Body of pancreas (tissue), 4 donors: ENCODE measurements at regions not wholly inside any gene's neighbourhood (a gene's known extent, or its start where the extent isn't known, plus 50 kb on each side); places are given as distances from the start of the nearest gene placed in this dataset.
A peak's percentile ranks its signal among the peaks of the same experiment; 100 is the strongest.

Source experiments
- ATAC-seq: fragments of 150-250 bp; one replicate; pipeline ENCODE4 v1.9.1; 2016
- DNase-seq, 4 donors: peaks; one replicate each; pipeline ENCODE4 v3.0.0-alpha.2; 2019
- H3K27ac ChIP-seq, 4 donors: fragments of 200-600 bp; sonication (generic); 1 replicate in 3 of 4; 2 replicates in 1 of 4; pipeline versions ENCODE4 v1.5.1 to v1.6.1; 2016 to 2019; ENCODE audit warnings: mild to moderate bottlenecking in 1 of 4, mixed read lengths in 1 of 4, moderate library complexity in 1 of 4
- H3K27me3 ChIP-seq, 2 donors: fragments of 200-600 bp; sonication (generic); one replicate each; pipeline ENCODE4 v1.6.0; 2016; ENCODE audit warnings: mild to moderate bottlenecking in 1 of 2
- H3K36me3 ChIP-seq, 2 donors: fragments of 200-600 bp; sonication (generic); replicated peaks in 1 of 2; 2 replicates each; pipeline ENCODE4 v1.5.1; 2016; ENCODE audit warnings: low read depth in 2 of 2; ENCODE audit not compliant: insufficient read depth in 1 of 2
- H3K4me1 ChIP-seq: fragments of 200-600 bp; sonication (generic); one replicate; pipeline ENCODE4 v1.6.0; 2016
- H3K4me3 ChIP-seq, 2 donors: fragments of 200-600 bp; sonication (generic); 1 replicate in 1 of 2; 2 replicates in 1 of 2; pipeline ENCODE4 v1.5.1; 2016 to 2019
- H3K9me3 ChIP-seq, 3 donors: fragments of 200-600 bp; sonication (generic); 1 replicate in 2 of 3; 2 replicates in 1 of 3; pipeline ENCODE4 v1.5.1; 2016
- POLR2A ChIP-seq, 3 donors: fragments of 450-650 bp; IDR thresholded peaks; one replicate each; pipeline ENCODE4 v1.6.1; 2016; ENCODE audit warnings: antibody characterized with exemption in 3 of 3, mild to moderate bottlenecking in 2 of 3
- whole genome bisulfite sequencing, 2 donors: methylation state at CpG; one replicate each; pipeline ENCODE4 v1.1.5; 2017; 5-methylcytosine and 5-hydroxymethylcytosine counted together
- intact Hi-C: fragments of 100-400 bp; cut with DNase I; formaldehyde crosslinking; loops from one replicate; pipeline ENCODE4 v1.15.1; 2023
- TF ChIP-seq, protein P1 (sequence below), 7 experiments: fragments of 450-650 bp in 4 of 7; fragments of 200-600 bp in 3 of 7; sonication (generic) in 3 of 7; IDR thresholded peaks; one replicate each; pipeline ENCODE4 v1.5.1; 2016 to 2019; ENCODE audit warnings: antibody characterized with exemption in 7 of 7

DNA sequence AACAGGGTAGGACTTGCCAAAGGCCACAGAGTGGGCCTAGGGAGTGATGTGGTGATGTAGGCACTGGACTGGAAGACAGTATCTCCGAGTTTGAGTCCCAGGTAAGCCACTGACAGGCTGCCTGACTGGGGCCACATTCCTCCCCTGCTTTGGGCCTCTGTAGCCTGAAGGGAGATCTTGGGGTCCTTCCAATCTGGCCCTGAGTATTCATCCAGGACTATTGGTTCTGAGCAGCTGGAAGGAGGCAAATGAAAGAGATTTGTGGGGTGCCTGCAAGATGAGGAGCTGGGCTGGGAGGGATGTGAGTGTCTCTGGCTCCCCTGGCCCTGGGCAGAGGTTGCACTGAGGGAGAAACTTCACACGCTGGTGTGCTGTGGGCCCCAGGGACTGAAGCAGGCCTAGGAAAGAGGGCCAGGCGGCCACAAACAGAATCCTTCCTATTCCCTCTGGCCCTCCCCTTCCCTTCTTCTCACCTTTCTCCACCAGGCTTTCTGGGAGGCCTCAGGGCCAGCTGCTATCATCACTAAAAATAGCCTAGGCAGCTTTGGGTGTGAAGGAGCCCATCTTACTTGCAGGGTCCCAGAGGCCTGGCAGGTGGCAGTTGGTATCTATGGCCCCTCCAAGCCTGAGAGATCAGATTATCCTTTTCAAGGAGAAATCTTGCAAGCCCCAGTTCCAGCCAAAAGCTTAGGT lies 70.1 kb downstream of the PJA1 start:
- H3K9me3 ChIP-seq, result no peaks in the 10 kb centered on the region
- no peak overlapping the region for H3K27ac ChIP-seq
- no peak for DNase-seq
- intact Hi-C loops, result no loop called here
- no peak overlapping the region for H3K4me3 ChIP-seq
- TF ChIP-seq POLR2A (IDR thresholded peaks at IDR 0.05), result no peak
- TF ChIP-seq, protein P1, sequence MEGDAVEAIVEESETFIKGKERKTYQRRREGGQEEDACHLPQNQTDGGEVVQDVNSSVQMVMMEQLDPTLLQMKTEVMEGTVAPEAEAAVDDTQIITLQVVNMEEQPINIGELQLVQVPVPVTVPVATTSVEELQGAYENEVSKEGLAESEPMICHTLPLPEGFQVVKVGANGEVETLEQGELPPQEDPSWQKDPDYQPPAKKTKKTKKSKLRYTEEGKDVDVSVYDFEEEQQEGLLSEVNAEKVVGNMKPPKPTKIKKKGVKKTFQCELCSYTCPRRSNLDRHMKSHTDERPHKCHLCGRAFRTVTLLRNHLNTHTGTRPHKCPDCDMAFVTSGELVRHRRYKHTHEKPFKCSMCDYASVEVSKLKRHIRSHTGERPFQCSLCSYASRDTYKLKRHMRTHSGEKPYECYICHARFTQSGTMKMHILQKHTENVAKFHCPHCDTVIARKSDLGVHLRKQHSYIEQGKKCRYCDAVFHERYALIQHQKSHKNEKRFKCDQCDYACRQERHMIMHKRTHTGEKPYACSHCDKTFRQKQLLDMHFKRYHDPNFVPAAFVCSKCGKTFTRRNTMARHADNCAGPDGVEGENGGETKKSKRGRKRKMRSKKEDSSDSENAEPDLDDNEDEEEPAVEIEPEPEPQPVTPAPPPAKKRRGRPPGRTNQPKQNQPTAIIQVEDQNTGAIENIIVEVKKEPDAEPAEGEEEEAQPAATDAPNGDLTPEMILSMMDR (IDR thresholded peaks at IDR 0.05), result no peak
- 81 to 83% methylated on average over 1 to 3 of the region's 3 CpGs for WGBS, 2 donors
- no peaks in the 10 kb centered on the region for H3K36me3 ChIP-seq
- no peak for ATAC-seq
- no peaks in the 10 kb centered on the region for H3K27me3 ChIP-seq
- H3K4me1 ChIP-seq, result no peaks in the 10 kb centered on the region

- no peaks in the 10 kb centered on the region for H3K9me3 ChIP-seq
- H3K4me1 ChIP-seq, result no peaks in the 10 kb centered on the region
- no peak overlapping the region for H3K27ac ChIP-seq
- no peak overlapping the region for H3K4me3 ChIP-seq
- H3K27me3 ChIP-seq, result no peaks in the 10 kb centered on the region
- WGBS, 2 donors, result 49 to 61% methylated on average over 13 to 17 of the region's 19 CpGs
- ATAC-seq, result peak; percentile 59
- TF ChIP-seq POLR2A (IDR thresholded peaks at IDR 0.05), result no peak
- TF ChIP-seq, protein P1 (IDR thresholded peaks at IDR 0.05), result peak; percentile 31 to 63 (median 45)
- no peaks in the 10 kb centered on the region for H3K36me3 ChIP-seq
- intact Hi-C loops, result no loop called here
- peak; percentile 45 to 67 (median 56) for DNase-seq
These were observed 71.0 kb downstream of the PJA1 start for GRCh38 chrX:69093960-69094871.

GRCh38 chrX:69090022-69090421 lies 75.2 kb downstream of the PJA1 start:
- H3K9me3 ChIP-seq, result no peaks in the 10 kb centered on the region
- intact Hi-C loops, result no loop called here
- H3K4me1 ChIP-seq, result no peaks in the 10 kb centered on the region
- H3K4me3 ChIP-seq, result no peak overlapping the region
- ATAC-seq (no peak), DNase-seq (no peak)
- no peak for TF ChIP-seq POLR2A (IDR thresholded peaks at IDR 0.05)
- TF ChIP-seq, protein P1 (IDR thresholded peaks at IDR 0.05), result no peak
- H3K27ac ChIP-seq, result no peak overlapping the region
- no peaks in the 10 kb centered on the region for H3K27me3 ChIP-seq
- no peaks in the 10 kb centered on the region for H3K36me3 ChIP-seq

DNA sequence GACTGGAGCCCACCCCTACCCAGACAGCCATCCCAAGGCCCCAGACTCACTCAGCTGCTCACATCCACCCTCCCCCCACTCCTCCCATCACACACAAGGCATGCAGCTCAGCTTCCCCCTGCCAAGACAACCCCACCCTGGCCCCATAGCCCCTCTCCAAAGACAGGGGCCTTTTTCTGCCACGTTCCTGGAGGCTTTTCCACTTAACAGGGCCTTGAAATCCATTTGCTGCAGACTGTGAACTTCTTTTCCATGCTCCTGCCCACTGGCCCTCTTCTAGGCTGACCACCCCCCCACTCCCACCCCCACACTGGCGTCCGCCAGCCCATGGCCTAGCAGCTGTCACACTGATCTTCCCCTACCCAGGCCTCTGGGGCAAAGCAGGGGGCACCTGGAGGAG lies 76.0 kb downstream of the PJA1 start:
- H3K4me3 ChIP-seq, result no peak overlapping the region
- TF ChIP-seq, protein P1 (IDR thresholded peaks at IDR 0.05), result no peak
- no peak for TF ChIP-seq POLR2A (IDR thresholded peaks at IDR 0.05)
- H3K27me3 ChIP-seq, result no peaks in the 10 kb centered on the region
- no peak for ATAC-seq
- DNase-seq, result no peak
- WGBS, 2 donors, result 75 to 88% methylated on average over 1 to 2 of the region's 3 CpGs
- intact Hi-C loops, result no loop called here
- no peaks in the 10 kb centered on the region for H3K36me3 ChIP-seq
- no peaks in the 10 kb centered on the region for H3K9me3 ChIP-seq
- H3K4me1 ChIP-seq, result no peaks in the 10 kb centered on the region
- no peak overlapping the region for H3K27ac ChIP-seq
